Mesendoderm (in vitro differentiated cells): ENCODE measurements at regions not wholly inside any gene's neighbourhood (a gene's known extent, or its start where the extent isn't known, plus 50 kb on each side); places are given as distances from the start of the nearest gene placed in this dataset.

Experiments
- DNase-seq: peaks from one replicate; pipeline ENCODE4 v3.0.0; 2013
- H2AK5ac ChIP-seq: 2 replicates; pipeline ENCODE4 v1.6.1; 2013; ENCODE audit warnings: low read length, inconsistent platforms
- H2BK120ac ChIP-seq: 2 replicates; pipeline ENCODE4 v1.6.1; 2013; ENCODE audit warnings: low read depth, mild to moderate bottlenecking, low read length, moderate library complexity, mixed read lengths
- H2BK15ac ChIP-seq: replicated peaks from 2 replicates; pipeline ENCODE4 v1.6.1; 2013; ENCODE audit warnings: low read depth, mild to moderate bottlenecking, moderate library complexity
- H2BK5ac ChIP-seq: 2 replicates; pipeline ENCODE4 v1.6.1; 2013; ENCODE audit warnings: low read length, inconsistent platforms
- H3K18ac ChIP-seq: 2 replicates; pipeline ENCODE4 v1.6.1; 2013; ENCODE audit warnings: mild to moderate bottlenecking, low read length, mixed read lengths
- H3K23ac ChIP-seq: one replicate; pipeline ENCODE4 v1.6.1; 2013; ENCODE audit warnings: low read length
- H3K27ac ChIP-seq: 2 replicates; pipeline ENCODE4 v1.5.1; 2013; ENCODE audit warnings: low read depth, mild to moderate bottlenecking, inconsistent platforms, low read length, moderate library complexity
- H3K27me3 ChIP-seq: 2 replicates; pipeline ENCODE4 v1.6.1; 2013; ENCODE audit warnings: low read length, control low read depth, mild to moderate bottlenecking, inconsistent platforms; ENCODE audit not compliant: insufficient read depth, poor library complexity
- H3K36me3 ChIP-seq: 2 replicates; pipeline ENCODE4 v1.6.1; 2013; ENCODE audit warnings: low read length, inconsistent platforms; ENCODE audit not compliant: control insufficient read depth, insufficient read depth
- H3K4ac ChIP-seq: one replicate; pipeline ENCODE4 v1.6.1; 2013; ENCODE audit warnings: low read depth, mild to moderate bottlenecking, low read length, moderate library complexity
- H3K4me1 ChIP-seq: 2 replicates; pipeline ENCODE4 v1.6.1; 2013; ENCODE audit warnings: low read depth, low read length, inconsistent platforms; ENCODE audit not compliant: control insufficient read depth
- H3K4me2 ChIP-seq: 2 replicates; pipeline ENCODE4 v1.6.1; 2013; ENCODE audit warnings: low read length
- H3K4me3 ChIP-seq: 2 replicates; pipeline ENCODE4 v1.5.1; 2013; ENCODE audit warnings: mild to moderate bottlenecking, low read length
- H3K56ac ChIP-seq: one replicate; pipeline ENCODE4 v1.6.1; 2013; ENCODE audit warnings: low read length
- H3K79me1 ChIP-seq: 2 replicates; pipeline ENCODE4 v1.6.1; 2013; ENCODE audit warnings: low read length, inconsistent platforms
- H3K79me2 ChIP-seq: 2 replicates; pipeline ENCODE4 v1.6.1; 2013; ENCODE audit warnings: mild to moderate bottlenecking, low read length; ENCODE audit not compliant: control insufficient read depth, insufficient read depth
- H3K9ac ChIP-seq: 2 replicates; pipeline ENCODE4 v1.6.1; 2013; ENCODE audit warnings: low read length, inconsistent platforms
- H4K5ac ChIP-seq: one replicate; pipeline ENCODE4 v1.6.1; 2013; ENCODE audit warnings: low read length
- H4K8ac ChIP-seq: one replicate; pipeline ENCODE4 v1.6.1; 2013; ENCODE audit warnings: low read depth, mild to moderate bottlenecking, control low read depth, low read length, moderate library complexity
- WGBS: extraction: QIAGEN DNeasy Blood & Tissue Kit; methylation state at CpG from one replicate; pipeline ENCODE4 v1.1.7; 2013; ENCODE audit warnings: low lambda C conversion rate, missing lambda C conversion rate; ENCODE audit not compliant: insufficient coverage; ENCODE audit errors: extremely low coverage; 5-methylcytosine and 5-hydroxymethylcytosine counted together

DNA sequence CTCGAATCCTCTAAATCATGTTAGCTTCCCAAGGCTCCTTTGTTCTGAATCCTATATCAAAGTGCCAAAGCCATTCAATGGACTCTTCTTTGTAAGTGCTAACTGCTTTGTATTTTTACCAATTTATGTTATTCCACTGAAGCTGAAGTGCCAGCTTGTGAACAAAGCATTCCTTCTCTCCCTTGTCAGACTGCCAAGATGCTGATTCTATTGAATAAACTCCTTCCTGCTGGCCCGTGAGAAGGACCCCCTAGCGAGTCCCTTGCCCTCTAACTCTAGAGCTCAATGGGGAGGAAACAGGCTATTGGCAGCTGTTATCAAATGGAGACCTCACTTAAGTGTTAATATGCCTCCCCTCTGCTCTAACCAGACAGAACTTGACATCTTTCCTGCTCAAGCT is 1097.9 kb upstream of the CNTNAP5 start:
- WGBS: no CpG with 5 or more reads among the region's 3 CpGs
- H3K4ac ChIP-seq: no peak overlapping the region
- H3K27me3 ChIP-seq: no peaks in the 10 kb centered on the region
- H3K56ac ChIP-seq: no peak overlapping the region
- no peaks in the 10 kb centered on the region for H3K79me2 ChIP-seq
- no peaks in the 10 kb centered on the region for H3K4me1 ChIP-seq
- peak; percentile 91 for DNase-seq
- no peaks in the 10 kb centered on the region for H3K79me1 ChIP-seq
- H2BK15ac ChIP-seq: no peak overlapping the region
- H3K4me2 ChIP-seq: no peak overlapping the region
- no peak overlapping the region for H3K18ac ChIP-seq
- no peak overlapping the region for H2BK5ac ChIP-seq
- no peak overlapping the region for H3K4me3 ChIP-seq
- no peak overlapping the region for H3K23ac ChIP-seq
- H4K5ac ChIP-seq: no peak overlapping the region
- no peak overlapping the region for H2AK5ac ChIP-seq
- no peak overlapping the region for H2BK120ac ChIP-seq
- no peak overlapping the region for H4K8ac ChIP-seq
- H3K9ac ChIP-seq: no peak overlapping the region
- H3K27ac ChIP-seq: peak overlapping the region; percentile 33
- H3K36me3 ChIP-seq: no peaks in the 10 kb centered on the region

DNA sequence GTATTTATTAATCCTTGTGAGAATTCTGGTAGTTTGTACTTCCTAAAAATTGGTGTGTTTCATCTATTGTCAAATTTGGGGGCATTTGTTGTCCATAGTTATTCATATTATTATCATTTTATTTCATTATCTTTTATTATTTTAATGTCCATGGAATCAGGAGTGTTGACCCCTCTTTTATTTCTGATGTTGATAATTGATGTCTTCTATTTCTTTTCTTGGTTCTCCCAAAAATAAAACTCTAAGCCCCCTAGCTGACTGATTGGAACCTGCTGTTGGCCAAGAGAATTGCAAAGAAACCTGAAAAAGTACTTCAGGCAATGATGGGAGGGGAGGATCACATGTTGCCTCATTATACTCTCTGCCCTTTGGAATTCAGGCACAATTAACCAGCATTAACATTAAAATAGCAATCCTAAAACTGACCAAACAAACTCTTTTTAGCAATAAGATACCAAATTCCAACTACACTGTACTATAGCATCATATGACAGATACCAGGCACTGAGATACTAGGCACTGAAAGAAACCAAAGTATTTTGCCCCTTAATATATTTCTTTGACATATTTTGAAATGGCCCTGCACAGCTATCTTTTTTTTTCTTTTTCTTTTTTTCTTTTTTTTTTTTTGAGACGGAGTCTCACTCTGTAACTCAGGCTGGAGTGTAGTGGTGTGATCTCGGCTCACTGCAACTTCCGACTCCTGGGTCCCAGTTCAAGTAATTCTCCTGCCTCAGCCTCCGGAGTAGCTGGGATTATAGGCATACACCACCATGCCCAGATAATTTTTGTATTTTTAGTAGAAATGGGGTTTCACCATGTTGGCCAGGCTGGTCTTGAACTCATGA is 1097.2 kb upstream of the CNTNAP5 start:
- Histone ChIP-seq H3K9ac (no peak overlapping the region), H3K79me2 (no peaks in the 10 kb centered on the region), H2BK15ac (no peak overlapping the region), H3K79me1 (no peaks in the 10 kb centered on the region), H3K27me3 (no peaks in the 10 kb centered on the region), H3K18ac (peak overlapping the region; percentile 30), H2AK5ac (no peak overlapping the region), H3K4me2 (no peak overlapping the region), H3K4me3 (no peak overlapping the region), H4K8ac (no peak overlapping the region), H3K4me1 (no peaks in the 10 kb centered on the region), H3K36me3 (no peaks in the 10 kb centered on the region), H4K5ac (no peak overlapping the region), H2BK5ac (no peak overlapping the region), H2BK120ac (peak overlapping the region; percentile 82), H3K27ac (peak overlapping the region; percentile 1), H3K23ac (no peak overlapping the region), H3K4ac (no peak overlapping the region), H3K56ac (no peak overlapping the region)
- no CpG with 5 or more reads among the region's 4 CpGs for WGBS
- peak; percentile 68 for DNase-seq

DNA sequence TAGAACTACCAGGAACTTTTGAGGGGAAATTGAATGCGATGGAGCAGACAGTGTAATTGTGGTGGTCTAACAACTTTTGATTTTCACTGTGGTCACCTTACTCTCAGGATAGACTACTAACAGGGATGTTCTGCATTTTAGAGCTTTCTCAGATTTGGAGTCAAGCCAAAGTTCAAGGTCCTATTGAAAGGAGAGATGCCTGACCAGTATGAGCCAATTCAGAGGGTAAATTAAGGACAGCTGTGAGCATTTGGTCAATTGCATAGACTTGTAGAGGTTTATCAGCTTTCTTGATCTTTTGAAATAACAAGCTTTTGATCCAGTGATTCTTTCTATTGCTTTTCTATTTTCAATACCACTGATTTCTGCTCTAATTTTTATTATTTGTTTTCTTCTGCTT is 1095.7 kb upstream of the CNTNAP5 start:
- Histone ChIP-seq H3K79me1 (no peaks in the 10 kb centered on the region), H3K4me1 (no peaks in the 10 kb centered on the region), H3K4me2 (no peak overlapping the region), H3K4ac (no peak overlapping the region), H3K79me2 (no peaks in the 10 kb centered on the region), H4K5ac (no peak overlapping the region), H3K56ac (no peak overlapping the region), H3K18ac (no peak overlapping the region), H3K36me3 (no peaks in the 10 kb centered on the region), H2AK5ac (no peak overlapping the region), H2BK15ac (peak overlapping the region; percentile 57), H3K23ac (no peak overlapping the region), H3K4me3 (no peak overlapping the region), H4K8ac (no peak overlapping the region), H2BK120ac (no peak overlapping the region), H3K9ac (no peak overlapping the region), H3K27ac (no peak overlapping the region), H3K27me3 (no peaks in the 10 kb centered on the region), H2BK5ac (no peak overlapping the region)
- DNase-seq: no peak
- no CpG with 5 or more reads among the region's 1 CpG for WGBS

DNA sequence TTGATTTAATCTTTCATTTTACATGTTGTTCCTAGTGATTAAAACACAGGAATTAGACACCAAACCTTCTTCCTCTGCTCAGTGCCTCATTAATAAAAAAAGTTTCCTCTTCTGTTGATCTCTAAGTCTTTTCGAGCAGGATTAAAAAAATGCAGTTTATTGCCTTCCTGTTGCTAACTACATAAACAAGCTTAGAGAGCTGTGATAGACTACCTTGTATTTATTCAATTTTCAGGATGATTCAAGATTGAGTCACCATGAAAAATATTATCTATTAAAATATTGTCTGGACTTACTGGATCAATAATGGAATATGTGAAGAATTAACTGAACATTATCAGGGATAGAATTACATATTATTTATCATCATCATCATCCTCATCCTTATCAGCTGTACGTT is 1089.6 kb upstream of the CNTNAP5 start:
- WGBS: no CpG with 5 or more reads among the region's 2 CpGs
- no peak overlapping the region for H3K9ac ChIP-seq
- H3K36me3 ChIP-seq: no peaks in the 10 kb centered on the region
- H3K4ac ChIP-seq: no peak overlapping the region
- no peaks in the 10 kb centered on the region for H3K79me1 ChIP-seq
- H3K4me3 ChIP-seq: no peak overlapping the region
- no peak overlapping the region for H2BK120ac ChIP-seq
- no peaks in the 10 kb centered on the region for H3K4me1 ChIP-seq
- no peak overlapping the region for H3K56ac ChIP-seq
- no peak for DNase-seq
- H3K79me2 ChIP-seq: no peaks in the 10 kb centered on the region
- no peak overlapping the region for H3K23ac ChIP-seq
- H4K8ac ChIP-seq: no peak overlapping the region
- no peaks in the 10 kb centered on the region for H3K27me3 ChIP-seq
- H3K18ac ChIP-seq: no peak overlapping the region
- H4K5ac ChIP-seq: no peak overlapping the region
- H2AK5ac ChIP-seq: no peak overlapping the region
- H2BK5ac ChIP-seq: no peak overlapping the region
- H3K27ac ChIP-seq: no peak overlapping the region
- no peak overlapping the region for H3K4me2 ChIP-seq
- no peak overlapping the region for H2BK15ac ChIP-seq

DNA sequence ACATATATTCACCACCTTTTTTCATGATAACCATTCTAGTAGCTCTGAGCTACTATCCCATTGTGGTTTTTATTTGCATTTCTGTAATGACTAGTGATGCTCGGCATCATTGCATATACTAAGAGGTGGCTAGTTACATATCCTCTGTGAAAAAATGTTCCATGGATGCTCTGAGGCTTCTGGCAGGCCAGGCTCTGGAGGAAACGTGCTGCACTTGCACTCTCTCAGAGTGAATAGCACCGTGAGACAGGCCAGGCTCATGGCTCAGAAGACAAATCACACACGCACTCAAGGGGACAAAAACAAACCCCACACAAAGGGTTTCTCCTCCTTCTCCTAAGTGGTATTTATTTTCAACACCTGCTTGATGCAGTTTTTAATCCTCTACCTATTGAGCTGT is 1085.3 kb upstream of the CNTNAP5 start:
- Histone ChIP-seq H3K27ac (no peak overlapping the region), H4K5ac (no peak overlapping the region), H3K9ac (no peak overlapping the region), H3K36me3 (no peaks in the 10 kb centered on the region), H4K8ac (no peak overlapping the region), H3K4me2 (no peak overlapping the region), H2AK5ac (no peak overlapping the region), H3K4ac (no peak overlapping the region), H3K4me3 (no peak overlapping the region), H2BK15ac (no peak overlapping the region), H2BK120ac (no peak overlapping the region), H3K27me3 (no peaks in the 10 kb centered on the region), H3K18ac (no peak overlapping the region), H3K79me1 (no peaks in the 10 kb centered on the region), H3K4me1 (no peaks in the 10 kb centered on the region), H2BK5ac (no peak overlapping the region), H3K23ac (no peak overlapping the region), H3K56ac (no peak overlapping the region), H3K79me2 (no peaks in the 10 kb centered on the region)
- no CpG with 5 or more reads among the region's 4 CpGs for WGBS
- no peak for DNase-seq

DNA sequence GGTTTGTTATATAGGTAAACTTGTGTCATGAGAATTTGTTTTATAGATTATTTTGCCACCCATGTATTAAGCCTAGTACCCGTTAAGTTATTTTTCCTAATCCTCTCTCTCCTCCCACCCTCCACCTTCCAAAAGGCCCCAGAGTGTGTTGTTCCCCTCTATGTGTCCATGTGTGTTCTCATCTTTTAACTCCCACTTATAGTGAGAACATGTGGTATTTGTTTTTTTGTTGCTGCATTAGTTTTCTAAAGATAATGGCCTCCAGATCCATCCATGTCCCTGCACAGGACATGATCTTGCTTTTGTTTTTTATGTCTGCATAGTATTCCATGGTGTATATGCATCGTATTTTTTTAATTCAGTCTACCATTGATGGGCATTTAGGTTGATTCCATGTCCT is 1075.6 kb upstream of the CNTNAP5 start:
- Histone ChIP-seq H3K36me3 (no peaks in the 10 kb centered on the region), H3K18ac (no peak overlapping the region), H2BK15ac (no peak overlapping the region), H3K79me1 (no peaks in the 10 kb centered on the region), H3K23ac (no peak overlapping the region), H2BK120ac (no peak overlapping the region), H3K27me3 (no peaks in the 10 kb centered on the region), H4K5ac (no peak overlapping the region), H3K4me3 (no peak overlapping the region), H3K9ac (no peak overlapping the region), H2AK5ac (no peak overlapping the region), H3K56ac (no peak overlapping the region), H3K27ac (no peak overlapping the region), H2BK5ac (no peak overlapping the region), H3K4ac (no peak overlapping the region), H3K79me2 (no peaks in the 10 kb centered on the region), H4K8ac (no peak overlapping the region), H3K4me1 (no peaks in the 10 kb centered on the region), H3K4me2 (no peak overlapping the region)
- no peak for DNase-seq
- no CpG with 5 or more reads among the region's 2 CpGs for WGBS
